HG02938 (cell line): ENCODE measurements at regions not wholly inside any gene's neighbourhood (a gene's known extent, or its start where the extent isn't known, plus 50 kb on each side); places are given as distances from the start of the nearest gene placed in this dataset.
"Not testable (repeated sequence)": the region's sequence is repeated elsewhere in the genome, so short reads cannot be mapped to it uniquely, and the experiment has no call there.

Experiments used
- ATAC-seq: cut with Tn5 transposase; IDR thresholded peaks from one replicate; pipeline ENCODE4 v1.9.1; 2021; ENCODE audit warnings: mild to moderate bottlenecking, moderate library complexity; ENCODE audit not compliant: unreplicated experiment

GRCh38 chr21:10363321-10363720 lies 158.1 kb upstream of the TPTE start:
- not testable (repeated sequence) for ATAC-seq

DNA sequence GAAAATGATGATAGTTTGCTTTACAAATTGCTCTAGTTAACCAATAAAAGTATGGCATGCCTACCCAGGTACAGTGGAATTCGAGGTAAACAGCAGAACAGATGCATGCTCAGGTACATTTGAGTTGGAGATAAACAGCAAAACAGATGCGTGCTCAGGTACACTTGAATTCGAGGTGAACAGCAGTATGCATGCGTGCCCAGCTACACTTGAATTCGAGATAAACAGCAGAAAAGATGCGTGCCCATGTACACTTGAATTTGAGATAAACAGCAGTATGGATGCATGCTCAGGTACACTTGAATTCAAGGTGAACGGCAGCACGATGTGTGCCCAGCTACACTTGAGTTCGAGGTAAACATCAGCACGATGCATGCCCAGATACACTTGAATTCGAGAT lies 155.2 kb upstream of the TPTE start:
- not testable (repeated sequence) for ATAC-seq

GRCh38 chr21:10367586-10367985 lies 153.8 kb upstream of the TPTE start:
- ATAC-seq = not testable (repeated sequence)

- ATAC-seq = not testable (repeated sequence)
Observed at GRCh38 chr21:10368323-10368798, 153.0 kb upstream of the TPTE start.

DNA sequence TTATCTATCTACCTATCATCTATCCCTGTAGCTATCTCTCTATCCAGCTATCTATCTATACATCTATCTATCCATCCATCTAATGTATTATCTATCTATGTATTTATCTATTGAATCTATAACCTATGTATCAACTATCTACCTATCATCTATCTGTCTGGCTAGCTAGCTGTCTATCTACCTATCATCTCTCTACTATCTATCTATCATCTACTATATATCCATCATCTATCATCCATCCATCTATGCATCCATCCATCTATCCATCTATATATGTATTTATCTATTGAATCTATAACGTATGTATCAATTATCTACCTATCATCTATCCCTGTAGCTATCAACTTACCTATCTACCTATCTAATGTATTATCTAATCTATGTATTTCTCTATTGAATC lies 152.1 kb upstream of the TPTE start:
- not testable (repeated sequence) for ATAC-seq

- ATAC-seq = not testable (repeated sequence)
Observed at GRCh38 chr21:10377758-10378157, 143.6 kb upstream of the TPTE start.

GRCh38 chr21:10379816-10380215 lies 141.6 kb upstream of the TPTE start:
- not testable (repeated sequence) for ATAC-seq

DNA sequence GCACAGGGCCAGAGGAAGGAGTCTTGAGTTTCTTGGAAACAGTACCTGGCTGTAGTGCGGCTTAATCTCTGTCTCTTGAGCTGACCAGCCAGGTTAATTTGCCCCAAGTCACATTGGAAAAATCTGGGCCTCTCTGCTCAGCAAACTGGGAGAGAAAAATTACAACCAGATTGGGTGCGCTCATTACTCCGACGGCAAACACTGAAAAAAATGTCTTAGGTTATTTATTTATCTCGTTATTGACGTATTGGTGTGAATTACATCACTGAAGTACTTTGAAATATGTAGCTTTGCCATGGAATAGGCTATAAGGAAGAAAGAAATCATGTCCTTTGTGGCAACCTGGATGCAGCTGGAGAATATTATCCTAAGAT lies 139.7 kb upstream of the TPTE start:
- not testable (repeated sequence) for ATAC-seq

- ATAC-seq = not testable (repeated sequence)
Observed at GRCh38 chr21:10382135-10382534, 139.2 kb upstream of the TPTE start.

- ATAC-seq = not testable (repeated sequence)
Observed at GRCh38 chr21:10382580-10382979, 138.8 kb upstream of the TPTE start.

GRCh38 chr21:10383571-10383970 lies 137.8 kb upstream of the TPTE start:
- not testable (repeated sequence) for ATAC-seq

DNA sequence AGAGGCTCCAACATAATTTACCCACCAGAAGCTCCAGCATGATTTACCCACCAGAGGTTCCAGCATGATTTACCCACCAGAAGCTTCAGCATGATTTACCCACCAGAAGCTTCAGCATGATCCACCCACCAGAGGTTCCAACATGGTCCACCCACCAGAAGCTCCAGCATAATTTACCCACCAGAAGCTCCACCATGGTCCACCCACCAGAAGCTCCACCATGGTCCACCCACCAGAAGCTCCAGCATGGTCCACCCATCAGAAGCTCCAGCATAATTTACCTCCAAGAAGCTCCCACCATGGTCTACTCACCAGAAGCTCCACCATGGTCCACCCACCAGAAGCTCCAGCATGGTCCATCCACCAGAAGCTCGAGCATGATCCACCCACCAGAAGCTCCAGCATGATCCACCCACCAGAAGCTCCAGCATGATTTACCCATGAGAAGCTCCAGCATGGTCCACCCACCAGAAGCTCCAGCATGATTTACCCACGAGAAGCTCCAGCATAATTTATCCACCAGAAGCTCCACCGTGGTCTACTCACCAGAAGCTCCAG lies 137.0 kb upstream of the TPTE start:
- ATAC-seq = not testable (repeated sequence)

DNA sequence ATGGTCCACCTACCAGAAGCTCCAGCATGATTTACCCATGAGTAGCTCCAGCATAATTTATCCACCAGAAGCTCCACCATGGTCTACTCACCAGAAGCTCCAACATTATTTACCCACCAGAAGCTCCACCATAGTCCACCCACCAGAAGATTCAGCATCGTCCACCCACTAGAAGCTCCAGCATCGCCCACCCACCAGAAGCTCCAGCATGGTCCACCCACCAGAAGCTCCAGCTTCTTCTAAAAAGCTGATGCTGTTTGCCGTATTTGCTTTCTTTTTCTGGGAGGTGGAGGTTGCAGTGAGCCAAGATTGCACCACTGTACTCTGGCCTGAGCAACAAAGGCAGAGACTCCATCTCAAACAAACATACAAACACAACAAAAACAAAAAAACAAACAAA lies 136.2 kb upstream of the TPTE start:
- not testable (repeated sequence) for ATAC-seq

DNA sequence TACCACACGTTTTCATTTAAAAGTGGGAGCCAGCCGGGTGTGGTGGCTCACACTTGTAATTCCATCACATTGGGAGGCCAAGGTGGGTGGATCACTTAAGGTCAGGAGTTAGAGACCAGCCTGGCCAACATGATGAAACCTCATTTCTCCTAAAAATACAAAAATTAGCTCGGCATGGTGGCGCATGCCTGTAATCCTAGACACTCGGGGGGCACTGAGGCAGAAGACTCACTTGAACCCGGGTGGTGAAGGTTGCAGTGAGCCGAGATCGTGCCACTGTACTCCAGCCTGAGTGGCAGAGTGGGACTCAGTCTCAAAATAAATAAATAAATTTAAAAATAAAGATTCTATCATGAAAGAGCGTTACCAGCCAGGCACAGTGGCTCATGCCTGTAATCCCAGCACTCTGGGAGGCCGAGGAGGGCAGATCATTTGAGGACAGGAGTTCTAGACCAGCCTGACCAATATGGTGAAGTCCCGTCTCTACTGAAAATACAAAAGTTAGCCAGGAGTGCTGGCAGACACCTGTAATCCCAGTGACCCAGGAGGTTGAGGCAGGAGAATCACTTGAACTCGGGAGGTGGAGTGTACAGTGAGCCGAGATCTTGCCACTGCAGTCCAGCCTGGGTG lies 135.4 kb upstream of the TPTE start:
- ATAC-seq = not testable (repeated sequence)

DNA sequence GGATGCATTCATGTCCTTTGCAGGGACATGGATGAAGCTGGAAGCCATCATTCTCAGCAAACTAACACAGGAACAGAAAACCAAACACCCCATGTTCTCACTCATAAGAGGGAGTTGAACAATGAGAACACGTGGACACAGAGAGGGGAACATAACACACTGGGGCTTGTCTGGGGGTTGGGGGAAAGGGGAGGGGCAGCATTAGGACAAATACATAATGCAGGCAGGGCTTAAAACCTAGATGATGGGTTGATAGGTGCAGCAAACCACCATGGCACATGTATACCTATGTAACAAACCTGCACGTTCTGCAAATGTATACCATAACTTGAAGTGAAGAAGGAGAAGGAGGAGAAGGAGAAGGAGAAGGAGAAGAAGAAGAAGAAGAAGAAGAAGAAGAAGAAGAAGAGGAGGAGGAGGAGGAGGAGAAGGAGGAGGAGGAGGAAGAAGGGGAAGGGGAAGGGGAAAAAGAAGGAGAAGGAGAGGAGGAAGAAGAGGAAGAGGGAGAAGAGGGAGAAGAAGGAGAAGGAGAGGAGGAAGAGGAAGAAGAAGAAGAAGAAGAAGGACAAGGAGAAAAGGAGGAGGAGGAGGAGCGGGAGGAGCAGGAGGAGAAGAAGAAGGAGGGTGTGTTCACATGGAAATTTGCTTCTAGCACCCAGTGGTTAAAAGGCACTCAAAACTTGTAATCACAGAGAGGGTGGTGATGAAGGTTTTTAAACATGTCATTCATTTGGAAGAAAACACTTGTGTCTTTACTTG lies 133.5 kb upstream of the TPTE start:
- ATAC-seq = not testable (repeated sequence)

DNA sequence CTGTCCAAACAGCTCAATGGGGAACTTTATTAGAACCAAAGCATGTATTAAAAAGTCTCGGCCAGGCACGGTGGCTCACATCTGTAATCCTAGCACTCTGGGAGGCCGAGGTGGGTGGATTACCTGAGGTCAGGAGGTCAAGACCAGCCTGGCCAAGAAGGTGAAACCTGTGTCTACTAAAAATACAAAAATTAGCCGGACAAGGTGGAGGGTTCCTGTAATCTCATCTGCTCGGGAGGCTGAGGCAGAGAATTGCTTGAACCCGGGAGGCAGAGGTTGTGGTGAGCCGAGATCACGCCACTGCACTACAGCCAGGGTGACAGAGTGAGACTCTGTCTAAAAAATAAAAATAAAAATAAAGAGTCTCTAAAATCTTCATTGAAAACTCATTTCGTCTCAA lies 132.8 kb upstream of the TPTE start:
- not testable (repeated sequence) for ATAC-seq

DNA sequence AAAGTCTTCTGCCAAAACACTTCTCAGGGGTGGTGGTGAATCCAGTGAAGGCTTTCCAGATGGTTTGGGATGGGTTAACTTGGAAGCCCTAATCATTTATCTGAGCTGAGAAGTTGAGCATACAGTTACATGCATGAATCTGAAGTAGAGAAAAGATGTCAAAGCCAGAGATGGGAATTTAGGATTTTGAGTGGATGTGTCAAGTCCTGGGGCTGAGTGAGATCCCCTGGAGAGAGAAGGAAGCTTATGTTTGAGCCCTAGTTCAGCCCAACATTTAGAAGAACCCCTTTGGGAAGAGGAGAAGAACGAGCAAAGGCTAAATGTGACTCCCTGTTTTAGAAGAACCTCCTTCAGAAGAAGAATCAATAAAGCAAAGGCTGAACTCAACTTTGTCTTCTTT lies 129.1 kb upstream of the TPTE start:
- ATAC-seq = not testable (repeated sequence)

- not testable (repeated sequence) for ATAC-seq
Observed at GRCh38 chr21:10395963-10396362, 125.4 kb upstream of the TPTE start.

DNA sequence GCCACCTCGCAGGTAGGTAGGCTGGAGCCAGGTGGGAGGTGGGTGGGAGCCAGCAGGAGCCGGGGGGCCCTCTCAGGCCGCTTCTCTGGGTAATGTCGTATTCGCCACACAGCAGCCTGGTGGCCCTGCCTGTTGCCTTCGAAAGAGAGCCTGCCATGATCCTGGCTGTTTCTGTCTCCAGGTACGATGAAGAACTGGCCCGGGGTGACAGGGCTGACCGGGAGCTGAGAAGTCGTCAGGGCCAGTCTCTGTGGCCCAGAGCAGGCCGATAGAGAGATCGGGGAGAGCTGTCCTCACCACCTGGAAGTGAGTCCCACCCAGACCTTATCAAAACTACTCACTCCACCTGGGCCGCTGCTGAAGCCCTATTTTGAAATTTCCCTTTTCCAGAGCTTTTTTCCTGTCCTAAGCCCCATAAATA lies 123.9 kb upstream of the TPTE start:
- not testable (repeated sequence) for ATAC-seq

GRCh38 chr21:10398692-10399489 lies 122.5 kb upstream of the TPTE start:
- ATAC-seq = not testable (repeated sequence)
